Ascending aorta (tissue), 2 donors: ENCODE measurements at regions not wholly inside any gene's neighbourhood (a gene's known extent, or its start where the extent isn't known, plus 50 kb on each side); places are given as distances from the start of the nearest gene placed in this dataset.

Source experiments
- DNase-seq, 2 donors: peaks; one replicate each; pipeline ENCODE4 v3.0.0-alpha.2; 2019; ENCODE audit warnings: low spot score in 2 of 2
- H3K27ac ChIP-seq, 2 donors: fragments of 200-600 bp; sonication (generic); one replicate each; pipeline ENCODE4 v1.5.1; 2016 to 2017; ENCODE audit warnings: mild to moderate bottlenecking in 1 of 2
- H3K27me3 ChIP-seq: fragments of 200-600 bp; sonication (generic); one replicate; pipeline ENCODE4 v1.5.1; 2017
- H3K36me3 ChIP-seq, 2 donors: fragments of 200-600 bp; sonication (generic); one replicate each; pipeline ENCODE4 v1.5.1; 2016
- H3K4me1 ChIP-seq, 2 donors: fragments of 200-600 bp; sonication (generic); one replicate each; pipeline ENCODE4 v1.5.1; 2016 to 2017; ENCODE audit warnings: mild to moderate bottlenecking in 1 of 2
- H3K4me3 ChIP-seq, 2 donors: fragments of 200-600 bp; sonication (generic); one replicate each; pipeline ENCODE4 v1.5.1; 2016 to 2017; ENCODE audit warnings: mild to moderate bottlenecking in 1 of 2
- H3K9me3 ChIP-seq, 2 donors: fragments of 200-600 bp; sonication (generic); one replicate each; pipeline ENCODE4 v1.5.1; 2016
- intact Hi-C: fragments of 100-400 bp; cut with DNase I; formaldehyde crosslinking; loops from one replicate; pipeline ENCODE4 v1.15.1; 2023
- TF ChIP-seq, protein P1 (sequence below), 3 experiments: fragments of 200-600 bp in 2 of 3; fragments of 450-650 bp in 1 of 3; sonication (generic) in 2 of 3; IDR thresholded peaks; one replicate each; pipeline ENCODE4 v1.5.1; 2016 to 2019; ENCODE audit warnings: antibody characterized with exemption in 3 of 3, mild to moderate bottlenecking in 1 of 3, moderate library complexity in 1 of 3

GRCh38 chr20:22350624-22351023, 233.7 kb downstream of the FOXA2 start:
- no peak for DNase-seq
- no peak overlapping the region for H3K27ac ChIP-seq
- no peaks in the 10 kb centered on the region for H3K36me3 ChIP-seq
- no peaks in the 10 kb centered on the region for H3K27me3 ChIP-seq
- no peak overlapping the region for H3K4me3 ChIP-seq
- TF ChIP-seq, protein P1, sequence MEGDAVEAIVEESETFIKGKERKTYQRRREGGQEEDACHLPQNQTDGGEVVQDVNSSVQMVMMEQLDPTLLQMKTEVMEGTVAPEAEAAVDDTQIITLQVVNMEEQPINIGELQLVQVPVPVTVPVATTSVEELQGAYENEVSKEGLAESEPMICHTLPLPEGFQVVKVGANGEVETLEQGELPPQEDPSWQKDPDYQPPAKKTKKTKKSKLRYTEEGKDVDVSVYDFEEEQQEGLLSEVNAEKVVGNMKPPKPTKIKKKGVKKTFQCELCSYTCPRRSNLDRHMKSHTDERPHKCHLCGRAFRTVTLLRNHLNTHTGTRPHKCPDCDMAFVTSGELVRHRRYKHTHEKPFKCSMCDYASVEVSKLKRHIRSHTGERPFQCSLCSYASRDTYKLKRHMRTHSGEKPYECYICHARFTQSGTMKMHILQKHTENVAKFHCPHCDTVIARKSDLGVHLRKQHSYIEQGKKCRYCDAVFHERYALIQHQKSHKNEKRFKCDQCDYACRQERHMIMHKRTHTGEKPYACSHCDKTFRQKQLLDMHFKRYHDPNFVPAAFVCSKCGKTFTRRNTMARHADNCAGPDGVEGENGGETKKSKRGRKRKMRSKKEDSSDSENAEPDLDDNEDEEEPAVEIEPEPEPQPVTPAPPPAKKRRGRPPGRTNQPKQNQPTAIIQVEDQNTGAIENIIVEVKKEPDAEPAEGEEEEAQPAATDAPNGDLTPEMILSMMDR (IDR thresholded peaks at IDR 0.05): no peak
- no peaks in the 10 kb centered on the region for H3K9me3 ChIP-seq
- no peaks in the 10 kb centered on the region for H3K4me1 ChIP-seq
- intact Hi-C loops: no loop called here

DNA sequence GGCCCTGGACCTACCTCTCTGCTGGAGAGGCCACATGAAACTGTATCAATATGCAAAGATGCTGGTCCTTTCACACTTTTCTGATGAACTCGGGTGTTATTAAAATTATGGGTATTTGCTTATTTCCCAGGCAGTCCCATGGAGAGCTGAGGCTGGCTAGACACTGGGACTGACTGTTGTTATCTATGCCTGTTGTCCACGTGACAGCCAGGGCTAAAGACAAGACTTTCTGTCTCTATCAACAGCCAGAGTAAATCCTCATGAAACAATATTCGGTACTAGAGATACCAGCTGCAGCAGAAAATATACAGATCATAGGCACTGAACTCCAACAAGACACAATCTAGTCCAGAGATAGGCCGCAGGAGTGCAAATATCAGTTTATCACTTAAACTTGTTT, 236.4 kb downstream of the FOXA2 start:
- intact Hi-C loops: no loop called here
- no peaks in the 10 kb centered on the region for H3K36me3 ChIP-seq
- H3K27me3 ChIP-seq: no peaks in the 10 kb centered on the region
- no peak overlapping the region for H3K27ac ChIP-seq
- TF ChIP-seq, protein P1 (IDR thresholded peaks at IDR 0.05): no peak
- H3K9me3 ChIP-seq: no peaks in the 10 kb centered on the region
- H3K4me1 ChIP-seq: no peaks in the 10 kb centered on the region
- H3K4me3 ChIP-seq: no peak overlapping the region
- DNase-seq: no peak

DNA sequence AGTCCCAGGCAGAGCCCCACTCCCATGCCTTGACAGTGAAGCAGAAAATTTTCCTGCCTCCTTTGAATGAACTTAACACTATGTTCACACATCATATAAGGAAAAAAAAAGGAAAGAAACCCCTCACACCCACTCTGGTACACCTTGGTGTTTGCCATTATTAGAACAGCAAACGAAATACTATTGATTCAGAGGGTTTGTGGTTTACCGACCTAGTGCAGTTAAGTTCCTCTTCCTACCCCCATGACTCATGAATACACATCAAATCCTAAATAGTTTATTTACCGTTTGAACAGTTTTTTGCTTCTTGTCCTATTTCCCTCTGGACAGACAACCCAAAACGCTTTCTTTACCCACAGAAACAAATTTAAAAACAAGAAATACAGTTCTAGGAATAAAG, 237.7 kb downstream of the FOXA2 start:
- no peaks in the 10 kb centered on the region for H3K27me3 ChIP-seq
- DNase-seq: no peak
- no peaks in the 10 kb centered on the region for H3K4me1 ChIP-seq
- no peak overlapping the region for H3K4me3 ChIP-seq
- no peaks in the 10 kb centered on the region for H3K36me3 ChIP-seq
- intact Hi-C loops: no loop called here
- TF ChIP-seq, protein P1 (IDR thresholded peaks at IDR 0.05): no peak
- H3K9me3 ChIP-seq: no peaks in the 10 kb centered on the region
- no peak overlapping the region for H3K27ac ChIP-seq

- DNase-seq: no peak
- H3K27ac ChIP-seq: no peak overlapping the region
- peaks cover 0 to 9% of the 10 kb centered on the region in 2 donors for H3K4me1 ChIP-seq
- no peaks in the 10 kb centered on the region for H3K27me3 ChIP-seq
- no peaks in the 10 kb centered on the region for H3K36me3 ChIP-seq
- H3K9me3 ChIP-seq: no peaks in the 10 kb centered on the region
- H3K4me3 ChIP-seq: no peak overlapping the region
- intact Hi-C loops: no loop called here
- TF ChIP-seq, protein P1 (IDR thresholded peaks at IDR 0.05): no peak
Measured at GRCh38 chr20:22343612-22344011, 240.8 kb downstream of the FOXA2 start.

DNA sequence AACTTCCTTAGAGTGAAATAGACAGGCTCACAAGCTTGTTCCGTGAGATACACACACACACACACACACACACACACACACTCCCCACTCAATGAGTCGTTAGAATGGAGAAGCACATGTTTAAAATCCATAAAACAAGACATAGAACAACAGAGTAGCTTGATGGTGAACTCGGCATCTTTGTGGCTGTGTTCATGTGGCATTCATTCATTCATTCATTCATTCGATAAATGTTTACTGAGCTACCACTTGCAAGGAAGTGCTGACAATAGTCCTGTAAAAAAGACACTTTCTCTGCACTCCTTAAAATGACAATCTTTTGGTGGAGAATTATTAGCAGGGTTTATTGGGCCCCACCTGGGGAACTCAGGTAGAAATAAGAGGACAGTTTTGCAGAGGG, 242.0 kb downstream of the FOXA2 start:
- Histone ChIP-seq H3K9me3 (no peaks in the 10 kb centered on the region), H3K27ac (no peak overlapping the region), H3K27me3 (no peaks in the 10 kb centered on the region), H3K4me3 (no peak overlapping the region), H3K36me3 (no peaks in the 10 kb centered on the region), H3K4me1 (peaks cover 0 to 9% of the 10 kb centered on the region in 2 donors)
- DNase-seq: no peak
- TF ChIP-seq, protein P1 (IDR thresholded peaks at IDR 0.05): no peak
- intact Hi-C loops: no loop called here

GRCh38 chr20:22341508-22341907, 242.9 kb downstream of the FOXA2 start:
- Histone ChIP-seq H3K4me3 (no peak overlapping the region), H3K27ac (no peak overlapping the region), H3K36me3 (no peaks in the 10 kb centered on the region), H3K9me3 (no peaks in the 10 kb centered on the region), H3K27me3 (no peaks in the 10 kb centered on the region), H3K4me1 (peaks cover 0 to 9% of the 10 kb centered on the region in 2 donors)
- DNase-seq: no peak
- TF ChIP-seq, protein P1 (IDR thresholded peaks at IDR 0.05): no peak
- intact Hi-C loops: no loop called here
